Neural cell (in vitro differentiated cells): ENCODE measurements at regions not wholly inside any gene's neighbourhood (a gene's known extent, or its start where the extent isn't known, plus 50 kb on each side); places are given as distances from the start of the nearest gene placed in this dataset.

Source experiments
- H2AFZ ChIP-seq: fragments of 200-600, 300-800 bp; sonication (generic), shearing (Covaris generic); 2 replicates; pipeline ENCODE4 v1.6.0; 2014; ENCODE audit warnings: low read depth, mild to moderate bottlenecking, antibody characterized with exemption, low read length, moderate library complexity
- H3F3A ChIP-seq: fragments of 200-600 bp; shearing (Covaris generic); 2 replicates; pipeline ENCODE4 v1.6.1; 2016; ENCODE audit warnings: mild to moderate bottlenecking, moderate library complexity, mixed read lengths, antibody characterized with exemption, low read length; ENCODE audit not compliant: insufficient read depth, poor library complexity, severe bottlenecking
- H3K27ac ChIP-seq: fragments of 200-600, 300-800 bp; sonication (generic), shearing (Covaris generic); 2 replicates; pipeline ENCODE4 v1.5.1; 2014; ENCODE audit warnings: mild to moderate bottlenecking, low read length, moderate library complexity
- H3K27me3 ChIP-seq: fragments of 300-800, 200-600 bp; sonication (generic), shearing (Covaris generic); 2 replicates; pipeline ENCODE4 v1.6.0; 2014; ENCODE audit warnings: mild to moderate bottlenecking, low read depth, low read length, moderate library complexity; ENCODE audit not compliant: insufficient read depth
- H3K36me3 ChIP-seq: fragments of 300-800, 200-600 bp; sonication (generic), shearing (Covaris generic); 2 replicates; pipeline ENCODE4 v1.5.1; 2014; ENCODE audit warnings: mild to moderate bottlenecking, antibody characterized with exemption, low read length, moderate library complexity; ENCODE audit not compliant: insufficient read depth
- H3K4me2 ChIP-seq: fragments of 300-800, 200-600 bp; sonication (generic), shearing (Covaris generic); 2 replicates; pipeline ENCODE4 v1.6.0; 2014; ENCODE audit warnings: mild to moderate bottlenecking, low read length
- H3K4me3 ChIP-seq: fragments of 300-800, 200-600 bp; sonication (generic), shearing (Covaris generic); 2 replicates; pipeline ENCODE4 v1.5.1; 2014; ENCODE audit warnings: mild to moderate bottlenecking, low read length, moderate library complexity
- H3K79me2 ChIP-seq: fragments of 200-600 bp; shearing (Covaris generic); replicated peaks from 2 replicates; pipeline ENCODE4 v1.6.0; 2014; ENCODE audit warnings: mild to moderate bottlenecking, low read length, moderate library complexity; ENCODE audit not compliant: insufficient read depth
- H3K9ac ChIP-seq: fragments of 300-800, 200-600 bp; sonication (generic), shearing (Covaris generic); 2 replicates; pipeline ENCODE4 v1.6.1; 2016; ENCODE audit warnings: mild to moderate bottlenecking, low read length, mixed read lengths
- H3K9me2 ChIP-seq: fragments of 200-600 bp; shearing (Covaris generic); 2 replicates; pipeline ENCODE4 v1.6.1; 2016; ENCODE audit warnings: mild to moderate bottlenecking, low read length, mixed read lengths; ENCODE audit not compliant: insufficient read depth
- H3K9me3 ChIP-seq: fragments of 200-600, 300-800 bp; sonication (generic), shearing (Covaris generic); 2 replicates; pipeline ENCODE4 v1.6.1; 2016; ENCODE audit warnings: mild to moderate bottlenecking, mixed run types, low read length, moderate library complexity, mixed read lengths
- H4K20me1 ChIP-seq: fragments of 200-600 bp; shearing (Covaris generic); 2 replicates; pipeline ENCODE4 v1.6.1; 2016; ENCODE audit warnings: mild to moderate bottlenecking, mixed run types; ENCODE audit not compliant: insufficient read depth
- EP300 ChIP-seq: fragments of 450-650 bp; conservative IDR thresholded peaks from 2 replicates; pipeline ENCODE4 v1.6.1; 2014; ENCODE audit warnings: antibody characterized with exemption, mild to moderate bottlenecking, moderate library complexity; ENCODE audit not compliant: poor library complexity, severe bottlenecking
- EZH2 ChIP-seq: fragments of 200-600, 300-800 bp; shearing (Covaris generic), sonication (generic); IDR thresholded peaks from 2 replicates; pipeline ENCODE4 v1.6.1; 2014; ENCODE audit warnings: antibody characterized with exemption, low read length, borderline replicate concordance, mild to moderate bottlenecking; ENCODE audit not compliant: insufficient read depth, poor library complexity, severe bottlenecking
- MXI1 ChIP-seq: fragments of 450-650 bp; conservative IDR thresholded peaks from 2 replicates; pipeline ENCODE4 v1.6.1; 2014; ENCODE audit warnings: antibody characterized with exemption, mild to moderate bottlenecking; ENCODE audit not compliant: poor library complexity, severe bottlenecking
- POLR2AphosphoS5 ChIP-seq: IDR thresholded peaks from 2 replicates; pipeline ENCODE4 v1.6.1; 2012
- RAD21 ChIP-seq: fragments of 450-650 bp; conservative IDR thresholded peaks from 2 replicates; pipeline ENCODE4 v1.6.1; 2014; ENCODE audit warnings: antibody characterized with exemption, mild to moderate bottlenecking, moderate library complexity
- REST ChIP-seq: IDR thresholded peaks from 2 replicates; pipeline ENCODE4 v1.6.1; 2012; ENCODE audit warnings: borderline replicate concordance
- SMC3 ChIP-seq: fragments of 450-650 bp; conservative IDR thresholded peaks from 2 replicates; pipeline ENCODE4 v1.6.1; 2014; ENCODE audit warnings: antibody characterized with exemption, mild to moderate bottlenecking, moderate library complexity; ENCODE audit not compliant: poor library complexity
- TAF1 ChIP-seq: IDR thresholded peaks from 2 replicates; pipeline ENCODE4 v1.6.1; 2012; ENCODE audit warnings: low read depth
- TF ChIP-seq, protein P1 (sequence below): fragments of 450-650 bp; IDR thresholded peaks from 2 replicates; pipeline ENCODE4 v1.5.1; 2014; ENCODE audit warnings: antibody characterized with exemption, mild to moderate bottlenecking, moderate library complexity; ENCODE audit not compliant: poor library complexity, severe bottlenecking

DNA sequence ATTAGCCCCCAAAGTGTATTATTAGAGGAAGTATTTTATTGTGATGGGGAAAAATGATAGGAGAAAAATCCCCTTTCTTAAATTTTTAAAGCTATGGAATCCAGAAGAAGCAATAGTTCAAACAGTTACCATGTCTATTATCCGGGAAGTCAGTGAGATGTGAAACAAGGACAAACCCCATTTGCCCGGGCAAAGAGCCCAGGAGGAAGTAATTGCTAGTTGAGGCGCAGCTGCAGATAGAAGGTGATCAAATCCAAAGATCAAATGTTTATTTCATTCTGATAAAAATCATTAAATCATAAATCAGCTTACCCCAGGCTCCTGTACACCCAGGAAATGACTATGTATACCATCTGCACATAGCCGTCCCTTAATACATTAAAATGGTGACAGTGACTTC is 204.0 kb upstream of the CRBN start:
- H3K9me3 ChIP-seq, result no peaks in the 10 kb centered on the region

DNA sequence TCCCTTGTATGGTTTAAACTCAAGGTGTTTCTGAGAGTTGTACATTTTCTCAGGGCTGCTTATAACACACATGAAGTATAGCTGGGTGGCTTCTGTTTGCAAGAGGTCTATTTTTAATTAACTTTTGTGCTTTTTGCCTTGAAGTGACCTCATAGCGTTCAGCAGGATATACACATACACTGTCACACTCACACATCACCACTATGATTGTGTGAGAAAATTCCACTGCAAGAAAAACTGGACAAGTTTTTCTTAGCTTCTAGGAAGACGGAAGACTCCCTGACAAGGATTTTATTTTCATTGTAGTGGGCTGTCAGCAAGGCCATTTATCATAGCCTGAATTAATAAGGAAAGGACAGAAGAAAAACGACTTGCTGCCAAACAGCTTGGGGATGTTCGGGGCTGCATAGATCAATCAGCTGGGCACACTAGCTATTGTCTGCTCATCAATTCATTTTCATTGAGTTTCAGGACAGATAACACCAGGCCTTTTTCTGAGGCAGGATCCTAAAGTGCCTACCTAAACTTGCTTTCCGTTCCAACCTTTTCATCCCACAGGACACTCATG is 192.8 kb upstream of the CRBN start:
- Histone ChIP-seq H3F3A (no peaks in the 10 kb centered on the region), H3K9me2 (no peaks in the 10 kb centered on the region), H3K9me3 (no peaks in the 10 kb centered on the region), H3K27me3 (no peaks in the 10 kb centered on the region), H3K4me3 (no peak overlapping the region), H3K4me2 (no peak overlapping the region), H3K9ac (no peak overlapping the region), H3K36me3 (no peaks in the 10 kb centered on the region), H2AFZ (no peak overlapping the region), H3K27ac (no peak overlapping the region), H4K20me1 (no peaks in the 10 kb centered on the region), H3K79me2 (no peaks in the 10 kb centered on the region)
- TF ChIP-seq MXI1 (no peak), POLR2AphosphoS5 (no peak), TAF1 (no peak), EP300 (no peak), EZH2 (no peak), REST (no peak), RAD21 (no peak)
- TF ChIP-seq, protein P1, sequence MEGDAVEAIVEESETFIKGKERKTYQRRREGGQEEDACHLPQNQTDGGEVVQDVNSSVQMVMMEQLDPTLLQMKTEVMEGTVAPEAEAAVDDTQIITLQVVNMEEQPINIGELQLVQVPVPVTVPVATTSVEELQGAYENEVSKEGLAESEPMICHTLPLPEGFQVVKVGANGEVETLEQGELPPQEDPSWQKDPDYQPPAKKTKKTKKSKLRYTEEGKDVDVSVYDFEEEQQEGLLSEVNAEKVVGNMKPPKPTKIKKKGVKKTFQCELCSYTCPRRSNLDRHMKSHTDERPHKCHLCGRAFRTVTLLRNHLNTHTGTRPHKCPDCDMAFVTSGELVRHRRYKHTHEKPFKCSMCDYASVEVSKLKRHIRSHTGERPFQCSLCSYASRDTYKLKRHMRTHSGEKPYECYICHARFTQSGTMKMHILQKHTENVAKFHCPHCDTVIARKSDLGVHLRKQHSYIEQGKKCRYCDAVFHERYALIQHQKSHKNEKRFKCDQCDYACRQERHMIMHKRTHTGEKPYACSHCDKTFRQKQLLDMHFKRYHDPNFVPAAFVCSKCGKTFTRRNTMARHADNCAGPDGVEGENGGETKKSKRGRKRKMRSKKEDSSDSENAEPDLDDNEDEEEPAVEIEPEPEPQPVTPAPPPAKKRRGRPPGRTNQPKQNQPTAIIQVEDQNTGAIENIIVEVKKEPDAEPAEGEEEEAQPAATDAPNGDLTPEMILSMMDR, result no peak

More for the DNA sequence above, 204.0 kb upstream of the CRBN start:
- no peaks in the 10 kb centered on the region for H3K27me3 ChIP-seq
- H2AFZ ChIP-seq, result no peak overlapping the region
- no peak overlapping the region for H3K27ac ChIP-seq
- no peaks in the 10 kb centered on the region for H4K20me1 ChIP-seq
- no peak for TF ChIP-seq SMC3
- TF ChIP-seq MXI1, result no peak
- TF ChIP-seq POLR2AphosphoS5, result no peak
- TF ChIP-seq EP300, result no peak
- TF ChIP-seq, protein P1, result no peak
- no peak for TF ChIP-seq REST
- TF ChIP-seq TAF1, result no peak
- TF ChIP-seq EZH2, result no peak
- no peak for TF ChIP-seq RAD21
- no peak overlapping the region for H3K9ac ChIP-seq
- no peaks in the 10 kb centered on the region for H3K79me2 ChIP-seq
- H3K4me3 ChIP-seq, result no peak overlapping the region
- H3K9me2 ChIP-seq, result no peaks in the 10 kb centered on the region
- no peak overlapping the region for H3K4me2 ChIP-seq
- H3K36me3 ChIP-seq, result no peaks in the 10 kb centered on the region
- H3F3A ChIP-seq, result no peaks in the 10 kb centered on the region
